GM12878 (cell line): ENCODE measurements at regions not wholly inside any gene's neighbourhood (a gene's known extent, or its start where the extent isn't known, plus 50 kb on each side); places are given as distances from the start of the nearest gene placed in this dataset.
A peak's percentile ranks its signal among the peaks of the same experiment; 100 is the strongest.

Experiments
- ATAC-seq: fragments of 200-7000 bp; cut with Tn5 transposase; 3 replicates; pipeline ENCODE4 v1.9.1; 2020; ENCODE audit warnings: mild to moderate bottlenecking, moderate library complexity
- BruUV-seq: library from RNA; stranded (reverse); fragments of 400-500 nt; replicated peaks from 2 replicates; lab custom pipeline; 2021; lab: Mats Ljungman, UMichigan
- CTCF ChIA-PET: fragments of 300-600 bp; sonication (Branson Sonifier 250); formaldehyde crosslinking; extraction: SDS; loops from one replicate; lab custom pipeline; 2021; ENCODE audit warnings: inconsistent platforms; lab: Yijun Ruan, JAX
- POLR2A ChIA-PET: fragments of 350-600 bp; formaldehyde crosslinking; extraction: SDS; loops from one replicate; lab custom pipeline; 2021; ENCODE audit warnings: inconsistent platforms; lab: Charles Lee
- RAD21 ChIA-PET: fragments of 300-600 bp; sonication (Branson Sonifier 250); formaldehyde crosslinking; loops from one replicate; lab custom pipeline; 2023; ENCODE audit warnings: antibody characterized with exemption; ENCODE audit not compliant: unreplicated experiment; lab: Charles Lee
- SMC1A ChIA-PET: fragments of 300-600 bp; sonication (Branson Sonifier 250); formaldehyde crosslinking; loops from one replicate; lab custom pipeline; 2023; ENCODE audit not compliant: unreplicated experiment, uncharacterized antibody; lab: Charles Lee
- DNase-seq: peaks from one replicate; pipeline ENCODE4 v3.0.0-alpha.2; 2011; ENCODE audit warnings: low read depth, low spot score
- FAIRE-seq: peaks from 3 replicates; lab custom pipeline; 2011; peaks lifted over from hg19 to GRCh38; lab: Jason Lieb, UNC
- H2AFZ ChIP-seq: 2 replicates; pipeline ENCODE4 v1.6.0; 2011; ENCODE audit warnings: low read depth, low read length, control low read depth; ENCODE audit not compliant: control insufficient read depth
- H3K27ac ChIP-seq: 2 replicates; pipeline ENCODE4 v1.5.1; 2011; ENCODE audit warnings: control low read depth; ENCODE audit not compliant: control insufficient read depth, insufficient read depth
- H3K27me3 ChIP-seq, 2 experiments: replicated peaks in 1 of 2; 2 replicates each; pipeline versions ENCODE4 v1.6.0 to v1.6.1; 2011; ENCODE audit warnings: low read length in 1 of 2; ENCODE audit not compliant: control insufficient read depth in 2 of 2, insufficient read depth in 2 of 2
- H3K36me3 ChIP-seq, 2 experiments: 2 replicates each; pipeline ENCODE4 v1.5.1; 2011; ENCODE audit warnings: low read length in 1 of 2; ENCODE audit not compliant: control insufficient read depth in 2 of 2, insufficient read depth in 2 of 2
- H3K4me1 ChIP-seq: 2 replicates; pipeline ENCODE4 v1.6.1; 2011; ENCODE audit warnings: mild to moderate bottlenecking, low read length, moderate library complexity, mixed read lengths; ENCODE audit not compliant: control insufficient read depth, insufficient read depth
- H3K4me2 ChIP-seq: 2 replicates; pipeline ENCODE4 v1.6.0; 2011; ENCODE audit warnings: control low read depth; ENCODE audit not compliant: control insufficient read depth, insufficient read depth
- H3K4me3 ChIP-seq: fragments of 200-600 bp; sonication (generic); 2 replicates; pipeline ENCODE4 v1.5.1; 2016
- H3K79me2 ChIP-seq: 2 replicates; pipeline ENCODE4 v1.6.0; 2011; ENCODE audit warnings: low read length; ENCODE audit not compliant: control insufficient read depth, insufficient read depth
- H3K9ac ChIP-seq: 2 replicates; pipeline ENCODE4 v1.8.0; 2011; ENCODE audit warnings: low read length, control low read depth, mixed read lengths; ENCODE audit not compliant: control insufficient read depth, insufficient read depth
- H3K9me3 ChIP-seq: replicated peaks from 3 replicates; pipeline ENCODE4 v1.5.1; 2011; ENCODE audit warnings: mild to moderate bottlenecking, low read length; ENCODE audit not compliant: control insufficient read depth, insufficient read depth
- H4K20me1 ChIP-seq: 2 replicates; pipeline ENCODE4 v1.6.0; 2011; ENCODE audit not compliant: control insufficient read depth, insufficient read depth
- ATF2 ChIP-seq: IDR thresholded peaks from 2 replicates; pipeline ENCODE4 v1.6.1; 2012; ENCODE audit warnings: low read length, inconsistent platforms
- BHLHE40 ChIP-seq, 2 experiments: fragments of 450-650 bp in 1 of 2; IDR thresholded peaks; 2 replicates each; pipeline ENCODE4 v1.6.1; 2011 to 2017; ENCODE audit warnings: low read depth in 2 of 2, borderline replicate concordance in 1 of 2, improper control_type of control experiment in 1 of 2, low read length in 1 of 2, mild to moderate bottlenecking in 1 of 2
- CEBPZ ChIP-seq: fragments of 150-350 bp; IDR thresholded peaks from 2 replicates; pipeline ENCODE4 v1.6.1; 2016; ENCODE audit warnings: low read depth, low read length
- ESRRA ChIP-seq: IDR thresholded peaks from 2 replicates; pipeline ENCODE4 v1.6.1; 2012; ENCODE audit warnings: mild to moderate bottlenecking, low read length, improper control_type of control experiment
- IKZF2 ChIP-seq, 2 experiments: fragments of 450-650 bp; IDR thresholded peaks; 2 replicates each; pipeline ENCODE4 v1.6.1; 2017; ENCODE audit warnings: mild to moderate bottlenecking in 2 of 2, moderate library complexity in 2 of 2
- JUNB ChIP-seq: IDR thresholded peaks from 2 replicates; pipeline ENCODE4 v1.6.1; 2016; ENCODE audit warnings: antibody characterized with exemption, mild to moderate bottlenecking
- KDM1A ChIP-seq: fragments of 200-600 bp; sonication (generic); IDR thresholded peaks from 2 replicates; pipeline ENCODE4 v1.6.1; 2016; ENCODE audit warnings: borderline replicate concordance
- PKNOX1 ChIP-seq: fragments of 450-650 bp; IDR thresholded peaks from 2 replicates; pipeline ENCODE4 v1.6.1; 2016; ENCODE audit warnings: mild to moderate bottlenecking
- RB1 ChIP-seq: fragments of 450-650 bp; formaldehyde crosslinking; IDR thresholded peaks from 2 replicates; pipeline ENCODE4 v1.6.1; 2017; ENCODE audit warnings: mild to moderate bottlenecking, borderline replicate concordance
- RCOR1 ChIP-seq: conservative IDR thresholded peaks from 2 replicates; pipeline ENCODE4 v1.6.1; 2012; ENCODE audit warnings: low read depth, low read length, improper control_type of control experiment
- SMARCA5 ChIP-seq: fragments of 450-650 bp; IDR thresholded peaks from 2 replicates; pipeline ENCODE4 v1.6.1; 2017; ENCODE audit warnings: mild to moderate bottlenecking
- TCF12 ChIP-seq: IDR thresholded peaks from 2 replicates; pipeline ENCODE4 v1.6.1; 2011; ENCODE audit warnings: low read depth, mild to moderate bottlenecking, low read length
- TCF3 ChIP-seq: IDR thresholded peaks from 2 replicates; pipeline ENCODE4 v1.6.1; 2012; ENCODE audit warnings: low read depth, mild to moderate bottlenecking, low read length, borderline replicate concordance; ENCODE audit not compliant: insufficient read depth
- ZBED1 ChIP-seq: IDR thresholded peaks from 2 replicates; pipeline ENCODE4 v1.6.1; 2016; ENCODE audit warnings: borderline replicate concordance
- WGBS: methylation state at CpG from one replicate; pipeline ENCODE4 v1.1.6; 2016; ENCODE audit warnings: low lambda C conversion rate; ENCODE audit not compliant: insufficient replicate concordance, insufficient coverage; ENCODE audit errors: missing lambda C conversion rate; 5-methylcytosine and 5-hydroxymethylcytosine counted together
- in situ Hi-C: fragments of 300-500 bp; cut with MboI; formaldehyde crosslinking; loops from 9 replicates; pipeline ENCODE4 v1.14.3; 2018; ENCODE audit warnings: mixed read lengths
- intact Hi-C: fragments of 100-400 bp; cut with micrococcal nuclease; formaldehyde crosslinking; loops from one replicate; pipeline ENCODE4 v1.14.2; 2022; ENCODE audit not compliant: unreplicated experiment

DNA sequence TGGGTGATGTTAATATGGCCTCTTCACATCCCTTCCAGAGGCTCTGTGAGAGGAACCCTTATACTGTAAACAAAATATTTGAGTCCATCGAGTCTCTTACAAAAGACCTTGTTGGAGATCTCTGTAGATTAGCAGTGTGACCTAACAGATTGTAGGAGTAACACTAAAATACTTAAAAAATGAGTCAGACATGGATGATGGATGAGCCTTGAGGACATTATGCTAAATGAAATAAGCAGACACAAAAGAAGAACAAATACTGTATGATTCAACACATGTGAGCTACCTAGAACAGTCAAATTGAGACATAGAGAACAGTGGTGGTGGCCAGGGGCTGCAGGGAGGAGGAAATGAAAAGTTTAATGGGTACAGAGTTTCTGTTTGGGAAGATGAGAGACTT, 152.2 kb upstream of the UBL3 start:
- in situ Hi-C loops (no loop called here), intact Hi-C loops (no loop called here)
- Histone ChIP-seq H3K9me3 (no peaks in the 10 kb centered on the region), H3K27me3 (peaks cover 0 to 2% of the 10 kb centered on the region in 2 experiments; a peak in 2 of 4 replicates), H3K4me2 (no peak overlapping the region), H3K9ac (no peak overlapping the region), H2AFZ (no peak overlapping the region), H3K4me1 (no peaks in the 10 kb centered on the region), H4K20me1 (no peaks in the 10 kb centered on the region), H3K79me2 (no peaks in the 10 kb centered on the region), H3K27ac (no peak overlapping the region), H3K4me3 (no peak overlapping the region), H3K36me3 (no peaks in the 10 kb centered on the region)
- 0% methylated on average over 1 of the region's 1 CpG for WGBS
- POLR2A ChIA-PET: no interaction called here
- ATAC-seq (peak; percentile 89), DNase-seq (no peak), FAIRE-seq (peak; percentile 89)
- no TSS peak for BruUV-seq
- RAD21 ChIA-PET: no interaction called here
- CTCF ChIA-PET: no interaction called here
- TF ChIP-seq PKNOX1 (peak; percentile 56; the same call in 1 of the 2 replicates), TCF3 (no peak), BHLHE40 (IDR thresholded peaks at IDR 0.05; ENCODE audit: borderline replicate concordance in 1 of 2, low read depth in 2 of 2, low read length in 1 of 2) (peak in 1 of 2 experiments; percentile 11; a peak in 1 of 4 replicates), JUNB (peak; percentile 41), IKZF2 (IDR thresholded peaks at IDR 0.05) (0 out of 4 replicates have a peak, but pooled peaks of 1 of the 2 experiments have one; percentile 26)
- SMC1A ChIA-PET: no interaction called here

DNA sequence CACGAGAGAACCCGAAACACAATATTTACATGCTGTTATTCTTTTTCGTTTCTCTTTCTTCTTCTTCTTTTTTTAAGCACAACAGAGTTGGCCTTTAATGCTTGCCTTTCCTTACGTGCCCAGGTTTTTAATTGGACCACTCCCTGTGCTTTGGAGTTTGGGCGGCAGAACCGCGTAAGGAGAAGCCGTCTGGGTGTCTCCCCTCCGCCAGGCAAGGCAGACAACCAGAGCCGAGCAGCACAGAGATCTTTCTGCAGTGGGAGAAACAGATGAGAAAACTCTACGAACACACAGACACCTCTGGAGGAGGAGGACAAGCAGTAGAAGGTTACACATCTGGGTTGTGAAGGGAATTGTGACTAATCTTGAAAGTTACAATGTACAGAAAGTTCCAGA, 150.0 kb upstream of the UBL3 start:
- no peaks in the 10 kb centered on the region for H3K36me3 ChIP-seq
- H3K4me1 ChIP-seq: no peaks in the 10 kb centered on the region
- H3K9me3 ChIP-seq: no peaks in the 10 kb centered on the region
- ChIA-PET POLR2A (no interaction called here), RAD21 (no interaction called here), SMC1A (no interaction called here), CTCF (no interaction called here)
- no peaks in the 10 kb centered on the region for H4K20me1 ChIP-seq
- FAIRE-seq (no peak), DNase-seq (no peak), ATAC-seq (no peak)
- WGBS: 72% methylated on average over 11 of the region's 11 CpGs
- no peak overlapping the region for H3K9ac ChIP-seq
- intact Hi-C loops: no loop called here
- no peak overlapping the region for H3K4me2 ChIP-seq
- H3K79me2 ChIP-seq: no peaks in the 10 kb centered on the region
- in situ Hi-C loops: no loop called here
- BruUV-seq: no TSS peak
- no peak overlapping the region for H2AFZ ChIP-seq
- no peak overlapping the region for H3K27ac ChIP-seq
- H3K27me3 ChIP-seq: peaks cover 0 to 2% of the 10 kb centered on the region in 2 experiments; a peak in 1 of 4 replicates
- H3K4me3 ChIP-seq: no peak overlapping the region
- TF ChIP-seq ESRRA: no peak
- no peak for TF ChIP-seq RCOR1
- no peak for TF ChIP-seq SMARCA5
- no peak for TF ChIP-seq ZBED1
- no peak for TF ChIP-seq ATF2
- no peak for TF ChIP-seq CEBPZ
- no peak for TF ChIP-seq KDM1A
- no peak for TF ChIP-seq RB1
- no peak for TF ChIP-seq TCF12
